HCT116 (cell line): ENCODE measurements at regions not wholly inside any gene's neighbourhood (a gene's known extent, or its start where the extent isn't known, plus 50 kb on each side); places are given as distances from the start of the nearest gene placed in this dataset.

ENCODE experiments used
- ATAC-seq: fragments of 200-7000 bp; cut with Tn5 transposase; 2 replicates; pipeline ENCODE4 v1.9.1; 2020; ENCODE audit warnings: mild to moderate bottlenecking, moderate library complexity
- BruUV-seq: library from RNA; stranded (reverse); fragments of 400-500 nt; replicated peaks from 2 replicates; lab custom pipeline; 2021; lab: Mats Ljungman, UMichigan
- CTCF ChIA-PET: fragments of 300-600 bp; sonication (Branson Sonifier 250); formaldehyde crosslinking; loops from one replicate; lab custom pipeline; 2021; ENCODE audit warnings: antibody characterized with exemption; lab: Charles Lee
- POLR2A ChIA-PET: fragments of 300-600, 350-600 bp; sonication (Branson Sonifier 250); formaldehyde crosslinking; loops from one replicate; lab custom pipeline; 2021; ENCODE audit warnings: antibody characterized with exemption; lab: Charles Lee
- RAD21 ChIA-PET, 2 experiments: fragments of 300-600 bp; sonication (Branson Sonifier 250); formaldehyde crosslinking; loops; one replicate each; lab custom pipeline; 2023; ENCODE audit warnings: low total read pairs in 2 of 2; ENCODE audit not compliant: uncharacterized antibody in 2 of 2, unreplicated experiment in 2 of 2, low non-redundant PET in 1 of 2; lab: Charles Lee
- DNase-seq: peaks from one replicate; pipeline ENCODE4 v3.0.0-alpha.2; 2010; ENCODE audit warnings: low read depth, low spot score
- H2AFZ ChIP-seq: fragments of 200-600 bp; shearing (Covaris generic), sonication (generic); 2 replicates; pipeline ENCODE4 v1.6.1; 2017; ENCODE audit warnings: low read depth, mixed run types, mixed read lengths, antibody characterized with exemption, low read length; ENCODE audit not compliant: poor library complexity, severe bottlenecking
- H3K27ac ChIP-seq: 2 replicates; pipeline ENCODE4 v1.5.1; 2012; ENCODE audit warnings: low read depth, low read length
- H3K27me3 ChIP-seq: fragments of 200-600 bp; sonication (generic); 2 replicates; pipeline ENCODE4 v1.6.1; 2016; ENCODE audit warnings: mixed run types, low read length, mixed read lengths; ENCODE audit not compliant: insufficient read depth
- H3K36me3 ChIP-seq, 2 experiments: fragments of 200-500 bp in 1 of 2; fragments of 200-600 bp in 1 of 2; sonication (Bioruptor generic) in 1 of 2; sonication (generic) in 1 of 2; 2 replicates each; pipeline versions ENCODE4 v1.5.1 to v1.6.1; 2014 to 2016; ENCODE audit warnings: low read length in 2 of 2, inconsistent platforms in 1 of 2, mixed read lengths in 1 of 2, mixed run types in 1 of 2; ENCODE audit not compliant: insufficient read depth in 2 of 2, control insufficient read depth in 1 of 2
- H3K4me1 ChIP-seq, 2 experiments: fragments of 200-600 bp in 1 of 2; sonication (generic) in 1 of 2; 2 replicates each; pipeline versions ENCODE4 v1.5.1 to v1.6.1; 2012 to 2017; ENCODE audit warnings: low read length in 2 of 2, inconsistent platforms in 1 of 2, mild to moderate bottlenecking in 1 of 2, mixed read lengths in 1 of 2, mixed run types in 1 of 2, moderate library complexity in 1 of 2; ENCODE audit not compliant: insufficient read depth in 2 of 2, control insufficient read depth in 1 of 2
- H3K4me2 ChIP-seq: fragments of 200-600 bp; sonication (generic); 2 replicates; pipeline ENCODE4 v1.6.1; 2017; ENCODE audit warnings: mixed run types, low read length, mixed read lengths
- H3K4me3 ChIP-seq, 2 experiments: fragments of 200-600 bp in 1 of 2; sonication (generic) in 1 of 2; replicated peaks in 1 of 2; 2 replicates each; pipeline ENCODE4 v1.5.1; 2011 to 2016; ENCODE audit warnings: low read length in 2 of 2, control low read depth in 1 of 2, low read depth in 1 of 2, mild to moderate bottlenecking in 1 of 2, mixed read lengths in 1 of 2, mixed run types in 1 of 2
- H3K79me2 ChIP-seq: fragments of 200-600 bp; sonication (generic); 2 replicates; pipeline ENCODE4 v1.6.1; 2017; ENCODE audit warnings: mild to moderate bottlenecking, mixed run types, low read length, moderate library complexity, mixed read lengths; ENCODE audit not compliant: insufficient read depth
- H3K9ac ChIP-seq: fragments of 200-600 bp; sonication (generic); 2 replicates; pipeline ENCODE4 v1.6.1; 2016; ENCODE audit warnings: low read length, mixed read lengths
- H3K9me2 ChIP-seq: fragments of 200-600 bp; sonication (generic), shearing (Covaris generic); 2 replicates; pipeline ENCODE4 v1.6.1; 2017; ENCODE audit warnings: mixed run types, mild to moderate bottlenecking, moderate library complexity; ENCODE audit not compliant: insufficient read depth
- H3K9me3 ChIP-seq, 2 experiments: fragments of 200-500 bp in 1 of 2; fragments of 200-600 bp in 1 of 2; sonication (Bioruptor generic) in 1 of 2; sonication (generic) in 1 of 2; 2 replicates each; pipeline ENCODE4 v1.6.1; 2014 to 2017; ENCODE audit warnings: low read length in 2 of 2, mixed read lengths in 2 of 2, inconsistent platforms in 1 of 2, low read depth in 1 of 2, mild to moderate bottlenecking in 1 of 2, mixed run types in 1 of 2, moderate library complexity in 1 of 2; ENCODE audit not compliant: control insufficient read depth in 1 of 2, insufficient read depth in 1 of 2
- H4K20me1 ChIP-seq: fragments of 200-600 bp; sonication (generic), shearing (Covaris generic); 2 replicates; pipeline ENCODE4 v1.6.1; 2017; ENCODE audit warnings: mixed run types, mild to moderate bottlenecking, moderate library complexity; ENCODE audit not compliant: insufficient read depth
- ATF3 ChIP-seq: IDR thresholded peaks from 2 replicates; pipeline ENCODE4 v1.6.1; 2012
- CTCF ChIP-seq, 3 experiments: fragments of 200-600 bp in 1 of 3; sonication (generic) in 1 of 3; IDR thresholded peaks in 2 of 3; conservative IDR thresholded peaks in 1 of 3; 2 replicates each; pipeline ENCODE4 v1.5.1; 2012 to 2017; ENCODE audit warnings: low read depth in 2 of 3, low read length in 2 of 3, antibody characterized with exemption in 1 of 3, borderline replicate concordance in 1 of 3, control low read depth in 1 of 3, mild to moderate bottlenecking in 1 of 3, mixed read lengths in 1 of 3, mixed run types in 1 of 3, moderate library complexity in 1 of 3; ENCODE audit not compliant: insufficient read depth in 1 of 3
- EGR1 ChIP-seq: IDR thresholded peaks from 2 replicates; pipeline ENCODE4 v1.6.1; 2012; ENCODE audit warnings: low read depth
- ELF1 ChIP-seq: IDR thresholded peaks from 2 replicates; pipeline ENCODE4 v1.6.1; 2012; ENCODE audit warnings: low read depth, borderline replicate concordance
- EZH2 ChIP-seq: fragments of 200-600 bp; sonication (generic); IDR thresholded peaks from 2 replicates; pipeline ENCODE4 v1.6.1; 2017; ENCODE audit warnings: antibody characterized with exemption, mixed run types
- EZH2phosphoT487 ChIP-seq: fragments of 200-600 bp; IDR thresholded peaks from 2 replicates; pipeline ENCODE4 v1.6.1; 2018; ENCODE audit warnings: antibody characterized with exemption, borderline replicate concordance
- JUND ChIP-seq: IDR thresholded peaks from 2 replicates; pipeline ENCODE4 v1.6.1; 2012
- MAX ChIP-seq: IDR thresholded peaks from 2 replicates; pipeline ENCODE4 v1.6.1; 2012
- POLR2AphosphoS5 ChIP-seq: IDR thresholded peaks from 2 replicates; pipeline ENCODE4 v1.6.1; 2011; ENCODE audit warnings: mild to moderate bottlenecking, low read depth, low read length, moderate library complexity
- REST ChIP-seq: IDR thresholded peaks from 2 replicates; pipeline ENCODE4 v1.6.1; 2012; ENCODE audit warnings: low read depth
- SIN3A ChIP-seq: IDR thresholded peaks from 2 replicates; pipeline ENCODE4 v1.6.1; 2012; ENCODE audit warnings: low read depth
- SP1 ChIP-seq: IDR thresholded peaks from 2 replicates; pipeline ENCODE4 v1.6.1; 2012; ENCODE audit warnings: low read depth
- SRF ChIP-seq: IDR thresholded peaks from 2 replicates; pipeline ENCODE4 v1.6.1; 2012; ENCODE audit warnings: low read depth
- TCF7L2 ChIP-seq: IDR thresholded peaks from 2 replicates; pipeline ENCODE4 v1.7.0; 2011; ENCODE audit warnings: borderline replicate concordance, inconsistent platforms; ENCODE audit not compliant: insufficient read depth, insufficient read length; ENCODE audit errors: extremely low read depth
- YY1 ChIP-seq: IDR thresholded peaks from 2 replicates; pipeline ENCODE4 v1.6.1; 2011; ENCODE audit warnings: low read length, low read depth, moderate library complexity, mild to moderate bottlenecking; ENCODE audit not compliant: insufficient replicate concordance; ENCODE audit errors: extremely low read depth
- intact Hi-C: fragments of 100-400 bp; cut with micrococcal nuclease; formaldehyde crosslinking; loops from 2 replicates; pipeline ENCODE4 v1.10.0; 2022

GRCh38 chr11:116510166-116510565, 262.6 kb downstream of the BUD13 start:
- Histone ChIP-seq H3K4me3 (no peak overlapping the region), H3K79me2 (no peaks in the 10 kb centered on the region), H3K4me1 (no peaks in the 10 kb centered on the region), H2AFZ (no peak overlapping the region), H4K20me1 (no peaks in the 10 kb centered on the region), H3K4me2 (no peak overlapping the region), H3K27ac (no peak overlapping the region), H3K9me3 (no peaks in the 10 kb centered on the region), H3K27me3 (peaks cover 44% of the 10 kb centered on the region), H3K9ac (no peak overlapping the region), H3K9me2 (no peaks in the 10 kb centered on the region), H3K36me3 (no peaks in the 10 kb centered on the region)
- ChIA-PET POLR2A (no interaction called here), CTCF (interaction anchor here (1.8 kb wide), 1 partner anchor 11 kb away, joined by 6 read pairs; no protein-coding TSS in a partner anchor), RAD21 (no interaction called here)
- TF ChIP-seq ATF3: no peak
- no TSS peak for BruUV-seq
- ATAC-seq (no peak), DNase-seq (no peak)
- intact Hi-C loops: no loop called here

- intact Hi-C loops: no loop called here
- RAD21 ChIA-PET: no interaction called here
- Histone ChIP-seq H3K36me3 (no peaks in the 10 kb centered on the region), H2AFZ (no peak overlapping the region), H3K27ac (no peak overlapping the region), H4K20me1 (no peaks in the 10 kb centered on the region), H3K4me2 (no peak overlapping the region), H3K79me2 (no peaks in the 10 kb centered on the region), H3K9me3 (no peaks in the 10 kb centered on the region), H3K4me3 (no peak overlapping the region), H3K27me3 (peaks cover 47% of the 10 kb centered on the region), H3K9ac (no peak overlapping the region), H3K9me2 (no peaks in the 10 kb centered on the region), H3K4me1 (no peaks in the 10 kb centered on the region)
- CTCF ChIA-PET: interaction anchor here (1.8 kb wide), 1 partner anchor 10 kb away, joined by 6 read pairs; no protein-coding TSS in a partner anchor
- POLR2A ChIA-PET: no interaction called here
- DNase-seq: no peak
- ATAC-seq: no peak
- no TSS peak for BruUV-seq
- TF ChIP-seq YY1 (no peak), POLR2AphosphoS5 (no peak), TCF7L2 (no peak), JUND (no peak), ELF1 (no peak), EZH2 (no peak), SIN3A (no peak), MAX (no peak), ATF3 (no peak), REST (no peak), EZH2phosphoT487 (no peak), SP1 (no peak), CTCF (IDR thresholded peaks at IDR 0.05 in 2 of 3, conservative IDR thresholded peaks at IDR 0.05 in 1 of 3; ENCODE audit: borderline replicate concordance in 1 of 3, insufficient read depth in 1 of 3, low read depth in 2 of 3, low read length in 2 of 3) (no peak), EGR1 (no peak), SRF (no peak)
Observed at GRCh38 chr11:116509551-116509950, 263.2 kb downstream of the BUD13 start.
